NCI-H2107 (cell line): ENCODE measurements at regions not wholly inside any gene's neighbourhood (a gene's known extent, or its start where the extent isn't known, plus 50 kb on each side); places are given as distances from the start of the nearest gene placed in this dataset.
"Not testable (repeated sequence)": the region's sequence is repeated elsewhere in the genome, so short reads cannot be mapped to it uniquely, and the experiment has no call there.

Experiments used
- DNase-seq: peaks from one replicate; lab custom pipeline; 2025; lab: John Stamatoyannopoulos, UW

GRCh38 chr10:9545073-9545472 lies 1472.6 kb upstream of the CELF2 start:
- DNase-seq, result no peak

GRCh38 chr10:9547936-9548904 lies 1469.5 kb upstream of the CELF2 start:
- DNase-seq, result no peak

GRCh38 chr10:9550810-9551209 lies 1466.9 kb upstream of the CELF2 start:
- no peak for DNase-seq

GRCh38 chr10:9554321-9554720 lies 1463.4 kb upstream of the CELF2 start:
- DNase-seq, result no peak

- no peak for DNase-seq
These were observed 1456.7 kb upstream of the CELF2 start for GRCh38 chr10:9560976-9561375.

GRCh38 chr10:9561821-9562505 lies 1455.7 kb upstream of the CELF2 start:
- DNase-seq, result no peak

GRCh38 chr10:9577746-9578145 lies 1439.9 kb upstream of the CELF2 start:
- no peak for DNase-seq

GRCh38 chr10:9579110-9579705 lies 1438.5 kb upstream of the CELF2 start:
- no peak for DNase-seq

- not testable (repeated sequence) for DNase-seq
These were observed 1434.9 kb upstream of the CELF2 start for GRCh38 chr10:9582803-9583202.

- no peak for DNase-seq
These were observed 1421.2 kb upstream of the CELF2 start for GRCh38 chr10:9596368-9596920.

- DNase-seq, result no peak
These were observed 1414.7 kb upstream of the CELF2 start for GRCh38 chr10:9602998-9603397.

- DNase-seq, result no peak
These were observed 1413.7 kb upstream of the CELF2 start for GRCh38 chr10:9603972-9604371.

GRCh38 chr10:9605231-9605630 lies 1412.4 kb upstream of the CELF2 start:
- DNase-seq, result no peak

GRCh38 chr10:9608602-9609001 lies 1409.1 kb upstream of the CELF2 start:
- DNase-seq, result no peak

GRCh38 chr10:9613338-9614075 lies 1404.2 kb upstream of the CELF2 start:
- DNase-seq, result no peak

- no peak for DNase-seq
These were observed 1402.5 kb upstream of the CELF2 start for GRCh38 chr10:9615189-9615588.

- DNase-seq, result no peak
These were observed 1396.5 kb upstream of the CELF2 start for GRCh38 chr10:9621216-9621615.

- no peak for DNase-seq
These were observed 1392.4 kb upstream of the CELF2 start for GRCh38 chr10:9625304-9625703.

GRCh38 chr10:9634466-9634865 lies 1383.2 kb upstream of the CELF2 start:
- no peak for DNase-seq

GRCh38 chr10:9635691-9636090 lies 1382.0 kb upstream of the CELF2 start:
- DNase-seq, result no peak

- no peak for DNase-seq
These were observed 1381.5 kb upstream of the CELF2 start for GRCh38 chr10:9636216-9636615.

GRCh38 chr10:9643782-9644181 lies 1373.9 kb upstream of the CELF2 start:
- DNase-seq, result no peak
